ENCODE measurements at regions not wholly inside any gene's neighbourhood (a gene's known extent, or its start where the extent isn't known, plus 50 kb on each side); places are given as distances from the start of the nearest gene placed in this dataset.

DNA sequence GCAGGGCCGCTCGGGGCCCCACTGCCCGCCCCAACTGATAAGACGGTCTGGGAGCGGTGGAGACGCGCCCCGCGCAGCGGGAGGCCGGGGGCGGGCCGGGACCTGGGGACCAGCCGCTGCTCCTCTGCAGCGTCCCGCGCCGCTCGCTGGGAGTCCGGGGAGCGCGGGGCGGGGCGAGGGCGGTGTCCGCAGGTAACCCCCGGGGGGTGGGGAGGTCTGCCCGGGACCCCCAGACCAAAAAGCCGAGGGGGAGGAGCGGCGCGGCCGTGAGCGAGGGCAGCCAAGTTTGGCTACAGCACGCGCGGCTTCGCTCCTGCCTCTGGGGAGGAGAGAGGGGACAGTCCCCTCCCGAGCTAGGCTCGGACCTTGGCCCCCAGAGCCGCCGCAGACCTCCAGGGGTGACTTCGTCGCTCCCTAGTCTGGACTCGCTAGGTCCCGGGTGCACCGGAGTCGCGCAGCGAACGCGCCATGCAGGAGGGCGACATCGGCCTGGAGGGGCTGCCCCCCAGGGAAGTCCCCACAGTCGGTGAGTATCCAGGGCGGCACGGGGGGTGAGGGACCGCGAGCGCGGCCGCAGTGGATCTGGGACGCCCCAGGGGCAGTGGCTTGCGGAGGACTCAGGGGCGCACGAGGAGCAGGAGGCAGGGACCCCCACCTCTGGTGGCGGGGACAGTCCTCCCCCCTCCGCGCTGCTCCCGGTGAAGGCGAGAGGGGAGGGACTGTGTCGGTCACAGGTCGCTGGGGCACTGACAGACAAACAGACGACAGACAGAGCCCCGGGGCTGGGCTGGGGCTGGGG, 92.3 kb upstream of the ANO1 start:
- Histone ChIP-seq H2AFZ (ENCODE audit: low read length) (no peak overlapping the region), H3K27me3 (ENCODE audit: control insufficient read depth in 1 of 2, insufficient read depth in 2 of 2, low read length in 2 of 2) (peaks cover 13 to 88% of the 10 kb centered on the region in 2 experiments), H3K79me2 (ENCODE audit: insufficient read depth, low read length) (no peaks in the 10 kb centered on the region), H3K4me1 (ENCODE audit: insufficient read depth, low read length) (no peaks in the 10 kb centered on the region), H3K36me3 (replicated peaks in 1 of 2; ENCODE audit: control insufficient read depth in 1 of 2, insufficient read depth in 2 of 2, low read length in 2 of 2) (no peaks in the 10 kb centered on the region), H3K9ac (ENCODE audit: insufficient read depth, low read depth, low read length) (no peak overlapping the region), H3K27ac (ENCODE audit: extremely low read length, insufficient read depth, low read length) (no peak overlapping the region), H3K9me3 (ENCODE audit: low read length) (no peaks in the 10 kb centered on the region), H3K4me3 (replicated peaks in 1 of 3; ENCODE audit: insufficient read depth in 1 of 3, low read depth in 2 of 3, low read length in 3 of 3) (no peak overlapping the region), H3K4me2 (ENCODE audit: low read depth, low read length) (no peak overlapping the region), H4K20me1 (ENCODE audit: insufficient read depth, low read length) (peaks cover 4% of the 10 kb centered on the region; the same call in 1 of the 2 replicates)
- ATAC-seq (peak; percentile 32; the same call in 1 of the 3 replicates), FAIRE-seq (no peak), DNase-seq (ENCODE audit: low spot score) (no peak)
- BruUV-seq (replicated peaks): no TSS peak
- CTCF ChIA-PET (ENCODE audit: low intra/inter-chr PET ratio, low total read pairs): no interaction called here
- TF ChIP-seq, protein P1, sequence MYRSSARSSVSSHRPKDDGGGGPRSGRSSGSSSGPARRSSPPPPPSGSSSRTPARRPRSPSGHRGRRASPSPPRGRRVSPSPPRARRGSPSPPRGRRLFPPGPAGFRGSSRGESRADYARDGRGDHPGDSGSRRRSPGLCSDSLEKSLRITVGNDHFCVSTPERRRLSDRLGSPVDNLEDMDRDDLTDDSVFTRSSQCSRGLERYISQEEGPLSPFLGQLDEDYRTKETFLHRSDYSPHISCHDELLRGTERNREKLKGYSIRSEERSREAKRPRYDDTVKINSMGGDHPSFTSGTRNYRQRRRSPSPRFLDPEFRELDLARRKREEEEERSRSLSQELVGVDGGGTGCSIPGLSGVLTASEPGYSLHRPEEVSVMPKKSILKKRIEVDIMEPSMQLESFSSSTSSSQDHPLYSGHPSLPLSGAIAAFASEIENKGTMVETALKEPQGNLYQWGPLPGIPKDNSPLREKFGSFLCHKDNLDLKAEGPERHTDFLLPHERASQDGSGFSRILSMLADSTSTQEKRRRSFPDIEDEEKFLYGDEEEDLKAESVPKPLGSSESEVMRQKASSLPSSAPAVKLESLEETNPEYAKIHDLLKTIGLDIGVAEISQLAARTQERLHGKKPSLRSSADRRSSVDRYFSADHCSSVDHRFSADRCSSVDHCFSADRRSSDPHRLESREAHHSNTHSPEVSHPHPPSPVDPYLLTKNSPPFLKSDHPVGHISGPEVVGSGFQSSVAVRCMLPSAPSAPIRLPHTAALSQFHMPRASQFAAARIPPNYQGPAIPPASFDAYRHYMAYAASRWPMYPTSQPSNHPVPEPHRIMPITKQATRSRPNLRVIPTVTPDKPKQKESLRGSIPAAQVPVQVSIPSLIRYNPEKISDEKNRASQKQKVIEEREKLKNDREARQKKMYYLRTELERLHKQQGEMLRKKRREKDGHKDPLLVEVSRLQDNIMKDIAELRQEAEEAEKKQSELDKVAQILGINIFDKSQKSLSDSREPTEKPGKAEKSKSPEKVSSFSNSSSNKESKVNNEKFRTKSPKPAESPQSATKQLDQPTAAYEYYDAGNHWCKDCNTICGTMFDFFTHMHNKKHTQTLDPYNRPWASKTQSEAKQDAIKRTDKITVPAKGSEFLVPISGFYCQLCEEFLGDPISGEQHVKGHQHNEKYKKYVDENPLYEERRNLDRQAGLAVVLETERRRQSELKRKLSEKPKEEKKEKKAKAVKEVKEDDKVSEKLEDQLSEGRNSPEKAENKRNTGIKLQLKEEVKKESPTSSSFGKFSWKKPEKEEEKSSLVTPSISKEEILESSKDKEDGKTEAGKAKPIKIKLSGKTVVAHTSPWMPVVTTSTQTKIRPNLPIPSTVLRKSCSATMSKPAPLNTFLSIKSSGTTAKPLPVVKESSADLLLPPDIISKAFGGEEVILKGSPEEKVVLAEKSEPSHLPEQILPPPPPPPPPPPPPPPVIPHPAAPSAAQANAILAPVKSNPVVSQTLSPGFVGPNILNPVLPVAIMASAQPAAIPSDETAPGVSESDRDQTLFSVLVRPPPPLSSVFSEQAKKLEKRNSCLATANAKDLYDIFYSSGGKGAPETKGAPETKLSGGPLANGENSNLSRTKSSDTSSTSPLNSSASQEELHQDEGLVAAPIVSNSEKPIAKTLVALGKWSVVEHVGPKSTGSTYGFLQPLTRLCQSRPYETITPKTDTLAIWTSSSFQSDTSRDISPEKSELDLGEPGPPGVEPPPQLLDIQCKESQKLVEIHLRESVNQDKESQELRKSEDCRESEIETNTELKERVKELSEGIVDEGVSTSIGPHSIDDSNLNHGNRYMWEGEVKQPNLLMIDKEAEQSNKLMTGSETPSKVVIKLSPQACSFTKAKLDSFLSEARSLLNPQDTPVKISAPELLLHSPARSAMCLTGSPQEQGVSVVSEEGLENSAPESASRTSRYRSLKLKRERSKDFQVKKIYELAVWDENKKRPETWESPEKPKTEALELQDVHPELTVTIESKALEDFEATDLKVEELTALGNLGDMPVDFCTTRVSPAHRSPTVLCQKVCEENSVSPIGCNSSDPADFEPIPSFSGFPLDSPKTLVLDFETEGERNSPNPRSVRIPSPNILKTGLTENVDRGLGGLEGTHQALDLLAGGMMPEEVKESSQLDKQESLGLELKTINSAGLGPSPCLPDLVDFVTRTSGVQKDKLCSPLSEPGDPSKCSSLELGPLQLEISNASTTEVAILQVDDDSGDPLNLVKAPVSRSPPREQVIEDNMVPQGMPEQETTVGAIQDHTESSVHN (CRISPR knock-in tag; IDR thresholded peaks at IDR 0.05): no peak
- TF ChIP-seq EZH2 (conservative IDR thresholded peaks at IDR 0.05; ENCODE audit: low read depth, low read length): peak; percentile 81
- POLR2A ChIA-PET: no interaction called here
- intact Hi-C loops (cut with micrococcal nuclease; ENCODE audit: unreplicated experiment) (no loop called here), in situ Hi-C loops (cut with HindIII; ENCODE audit: extremely low pct_ligation_motif_present, low pct_unique_long_range_greater_than_20kb) (no loop called here)
- WGBS (ENCODE audit: low lambda C conversion rate): 31% methylated on average over 20 of the region's 75 CpGs

Measured in HepG2 (cell line).